HepG2 (cell line): ENCODE measurements at regions not wholly inside any gene's neighbourhood (a gene's known extent, or its start where the extent isn't known, plus 50 kb on each side); places are given as distances from the start of the nearest gene placed in this dataset.

Experiments
- ATAC-seq: fragments of 200-7000 bp; cut with Tn5 transposase; 3 replicates; pipeline ENCODE4 v1.9.1; 2020; ENCODE audit warnings: mild to moderate bottlenecking, moderate library complexity
- BruUV-seq: library from RNA; stranded (reverse); fragments of 400-500 nt; replicated peaks from 2 replicates; lab custom pipeline; 2021; lab: Mats Ljungman, UMichigan
- CTCF ChIA-PET: fragments of 300-600 bp; formaldehyde crosslinking; extraction: SDS; loops from one replicate; lab custom pipeline; 2021; ENCODE audit warnings: low total read pairs, inconsistent platforms, low intra/inter-chr PET ratio; lab: Yijun Ruan, JAX
- POLR2A ChIA-PET: fragments of 350-600 bp; sonication (Branson Sonifier 250); formaldehyde crosslinking; loops from one replicate; lab custom pipeline; 2020; ENCODE audit warnings: antibody characterized with exemption, inconsistent platforms; lab: Yijun Ruan, JAX
- DNase-seq: peaks from one replicate; pipeline ENCODE4 v3.0.0-alpha.2; 2015; ENCODE audit warnings: low spot score
- FAIRE-seq: peaks from 3 replicates; lab custom pipeline; 2011; peaks lifted over from hg19 to GRCh38; lab: Jason Lieb, UNC
- H2AFZ ChIP-seq: one replicate; pipeline ENCODE4 v1.6.1; 2011; ENCODE audit warnings: low read length, inconsistent platforms
- H3K27ac ChIP-seq: fragments of 300-600 bp; 3 replicates; pipeline ENCODE4 v1.8.0; 2011; ENCODE audit warnings: mixed run types, mild to moderate bottlenecking, mixed read lengths, low read length, inconsistent platforms; ENCODE audit not compliant: insufficient read depth; ENCODE audit errors: extremely low read length
- H3K27me3 ChIP-seq, 2 experiments: fragments of 200-600 bp in 1 of 2; 2 replicates in 1 of 2; 3 replicates in 1 of 2; pipeline versions ENCODE4 v1.6.0 to v1.8.0; 2011; ENCODE audit warnings: low read length in 2 of 2, mild to moderate bottlenecking in 2 of 2, moderate library complexity in 2 of 2, inconsistent platforms in 1 of 2; ENCODE audit not compliant: insufficient read depth in 2 of 2, control insufficient read depth in 1 of 2
- H3K36me3 ChIP-seq, 2 experiments: fragments of 200-600 bp in 1 of 2; replicated peaks in 1 of 2; 2 replicates in 1 of 2; 3 replicates in 1 of 2; pipeline versions ENCODE4 v1.5.1 to v1.8.0; 2011; ENCODE audit warnings: low read length in 2 of 2, inconsistent platforms in 1 of 2; ENCODE audit not compliant: insufficient read depth in 2 of 2, control insufficient read depth in 1 of 2
- H3K4me1 ChIP-seq: 2 replicates; pipeline ENCODE4 v1.5.1; 2012; ENCODE audit warnings: low read length, inconsistent platforms; ENCODE audit not compliant: insufficient read depth
- H3K4me2 ChIP-seq: 2 replicates; pipeline ENCODE4 v1.6.0; 2011; ENCODE audit warnings: low read depth, low read length, inconsistent platforms
- H3K4me3 ChIP-seq, 3 experiments: fragments of 200-600 bp in 1 of 3; sonication (generic), shearing (Covaris generic) in 1 of 3; replicated peaks in 1 of 3; 2 replicates each; pipeline ENCODE4 v1.5.1; 2011 to 2016; ENCODE audit warnings: low read length in 3 of 3, inconsistent platforms in 2 of 3, low read depth in 2 of 3, mild to moderate bottlenecking in 2 of 3, control low read depth in 1 of 3, mixed read lengths in 1 of 3; ENCODE audit not compliant: insufficient read depth in 1 of 3
- H3K79me2 ChIP-seq: one replicate; pipeline ENCODE4 v1.6.1; 2011; ENCODE audit warnings: low read length, inconsistent platforms; ENCODE audit not compliant: insufficient read depth
- H3K9ac ChIP-seq: 2 replicates; pipeline ENCODE4 v1.6.0; 2011; ENCODE audit warnings: mild to moderate bottlenecking, low read depth, low read length, inconsistent platforms; ENCODE audit not compliant: insufficient read depth
- H3K9me3 ChIP-seq: 2 replicates; pipeline ENCODE4 v1.5.1; 2012; ENCODE audit warnings: mild to moderate bottlenecking, low read length
- H4K20me1 ChIP-seq: 2 replicates; pipeline ENCODE4 v1.6.0; 2011; ENCODE audit warnings: inconsistent platforms, mild to moderate bottlenecking, low read length, moderate library complexity; ENCODE audit not compliant: insufficient read depth
- CCDC6 ChIP-seq: sonication (generic); formaldehyde crosslinking; IDR thresholded peaks from 2 replicates; pipeline ENCODE4 v1.8.1; 2022; ENCODE audit warnings: mild to moderate bottlenecking, missing genetic modification reagents, moderate library complexity
- EHMT2 ChIP-seq: fragments of 200-600 bp; sonication (generic); IDR thresholded peaks from 2 replicates; pipeline ENCODE4 v1.7.0; 2017; ENCODE audit warnings: antibody characterized with exemption, low read depth, low read length, borderline replicate concordance
- ELF1 ChIP-seq: sonication (generic); formaldehyde crosslinking; IDR thresholded peaks from 2 replicates; pipeline ENCODE4 v1.4.0; 2020; ENCODE audit warnings: missing genetic modification reagents
- KDM5A ChIP-seq: fragments of 200-600 bp; sonication (generic); IDR thresholded peaks from 2 replicates; pipeline ENCODE4 v1.7.0; 2018; ENCODE audit warnings: antibody characterized with exemption, mild to moderate bottlenecking, low read length, borderline replicate concordance
- KLF15 ChIP-seq: sonication (generic); formaldehyde crosslinking; IDR thresholded peaks from 2 replicates; pipeline ENCODE4 v1.8.1; 2023; ENCODE audit warnings: borderline replicate concordance, mild to moderate bottlenecking, inconsistent platforms, missing genetic modification reagents, mixed read lengths
- MTA1 ChIP-seq: sonication (generic); formaldehyde crosslinking; IDR thresholded peaks from 2 replicates; pipeline ENCODE4 v1.4.0; 2020; ENCODE audit warnings: missing genetic modification reagents, mild to moderate bottlenecking, borderline replicate concordance
- MTF1 ChIP-seq: sonication (generic); formaldehyde crosslinking; IDR thresholded peaks from 2 replicates; pipeline ENCODE4 v1.5.0; 2020; ENCODE audit warnings: missing genetic modification reagents
- PHB2 ChIP-seq: fragments of 450-650 bp; IDR thresholded peaks from 2 replicates; pipeline ENCODE4 v1.6.1; 2018; ENCODE audit not compliant: partially characterized antibody
- POLR2AphosphoS5 ChIP-seq: IDR thresholded peaks from 2 replicates; pipeline ENCODE4 v1.6.1; 2012; ENCODE audit warnings: low read depth, low read length
- RERE ChIP-seq: IDR thresholded peaks from 2 replicates; pipeline ENCODE4 v1.6.1; 2016; ENCODE audit warnings: low read depth, missing genetic modification reagents, missing compliant biosample characterization
- RXRA ChIP-seq: sonication (generic); formaldehyde crosslinking; IDR thresholded peaks from 2 replicates; pipeline ENCODE4 v1.5.1; 2020; ENCODE audit warnings: missing genetic modification reagents
- SMC3 ChIP-seq: IDR thresholded peaks from 2 replicates; pipeline ENCODE4 v1.6.1; 2011; ENCODE audit warnings: low read length, improper control_type of control experiment
- ZBTB8A ChIP-seq: sonication (generic); formaldehyde crosslinking; IDR thresholded peaks from 2 replicates; pipeline ENCODE4 v1.4.0; 2020; ENCODE audit warnings: mild to moderate bottlenecking, low read depth, missing genetic modification reagents, borderline replicate concordance
- ZNF101 ChIP-seq: sonication (generic); formaldehyde crosslinking; IDR thresholded peaks from 2 replicates; pipeline ENCODE4 v1.4.0; 2020; ENCODE audit warnings: mild to moderate bottlenecking, low read depth, missing genetic modification reagents, borderline replicate concordance
- ZNF589 ChIP-seq: sonication (generic); formaldehyde crosslinking; conservative IDR thresholded peaks from 2 replicates; pipeline ENCODE4 v1.8.0; 2022; ENCODE audit warnings: mild to moderate bottlenecking, moderate library complexity, missing genetic modification reagents
- WGBS: methylation state at CpG from one replicate; pipeline ENCODE4 v1.1.6; 2017; ENCODE audit warnings: low lambda C conversion rate; 5-methylcytosine and 5-hydroxymethylcytosine counted together
- in situ Hi-C: cut with HindIII; loops from 2 replicates; pipeline ENCODE4 v1.10.0; 2017; ENCODE audit warnings: low pct_unique_long_range_greater_than_20kb; ENCODE audit not compliant: extremely low pct_ligation_motif_present
- intact Hi-C: fragments of 100-400 bp; cut with micrococcal nuclease; formaldehyde crosslinking; loops from one replicate; pipeline ENCODE4 v1.10.0; 2022; ENCODE audit not compliant: unreplicated experiment
- TF ChIP-seq, protein P1 (sequence below): sonication (generic); formaldehyde crosslinking; IDR thresholded peaks from 2 replicates; pipeline ENCODE4 v1.9.0; 2021; ENCODE audit warnings: missing genetic modification reagents, borderline replicate concordance

GRCh38 chrX:25726539-25726938, 411.6 kb upstream of the MAGEB18 start (continued):
- TF ChIP-seq, protein P1, sequence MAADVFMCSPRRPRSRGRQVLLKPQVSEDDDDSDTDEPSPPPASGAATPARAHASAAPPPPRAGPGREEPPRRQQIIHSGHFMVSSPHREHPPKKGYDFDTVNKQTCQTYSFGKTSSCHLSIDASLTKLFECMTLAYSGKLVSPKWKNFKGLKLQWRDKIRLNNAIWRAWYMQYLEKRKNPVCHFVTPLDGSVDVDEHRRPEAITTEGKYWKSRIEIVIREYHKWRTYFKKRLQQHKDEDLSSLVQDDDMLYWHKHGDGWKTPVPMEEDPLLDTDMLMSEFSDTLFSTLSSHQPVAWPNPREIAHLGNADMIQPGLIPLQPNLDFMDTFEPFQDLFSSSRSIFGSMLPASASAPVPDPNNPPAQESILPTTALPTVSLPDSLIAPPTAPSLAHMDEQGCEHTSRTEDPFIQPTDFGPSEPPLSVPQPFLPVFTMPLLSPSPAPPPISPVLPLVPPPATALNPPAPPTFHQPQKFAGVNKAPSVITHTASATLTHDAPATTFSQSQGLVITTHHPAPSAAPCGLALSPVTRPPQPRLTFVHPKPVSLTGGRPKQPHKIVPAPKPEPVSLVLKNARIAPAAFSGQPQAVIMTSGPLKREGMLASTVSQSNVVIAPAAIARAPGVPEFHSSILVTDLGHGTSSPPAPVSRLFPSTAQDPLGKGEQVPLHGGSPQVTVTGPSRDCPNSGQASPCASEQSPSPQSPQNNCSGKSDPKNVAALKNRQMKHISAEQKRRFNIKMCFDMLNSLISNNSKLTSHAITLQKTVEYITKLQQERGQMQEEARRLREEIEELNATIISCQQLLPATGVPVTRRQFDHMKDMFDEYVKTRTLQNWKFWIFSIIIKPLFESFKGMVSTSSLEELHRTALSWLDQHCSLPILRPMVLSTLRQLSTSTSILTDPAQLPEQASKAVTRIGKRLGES (CRISPR knock-in tag) = no peak
- no peak for TF ChIP-seq ZBTB8A (CRISPR knock-in tag)
- no peak for TF ChIP-seq KLF15
- no peak for TF ChIP-seq ZNF589 (CRISPR knock-in tag)
- no peak for TF ChIP-seq MTF1 (CRISPR knock-in tag)
- no peak for TF ChIP-seq PHB2
- TF ChIP-seq RXRA = no peak

GRCh38 chrX:25733148-25733547, 405.0 kb upstream of the MAGEB18 start:
- H3K27ac ChIP-seq = no peak overlapping the region
- POLR2A ChIA-PET = no interaction called here
- CTCF ChIA-PET = no interaction called here
- in situ Hi-C loops = no loop called here
- H3K4me1 ChIP-seq = no peaks in the 10 kb centered on the region
- ATAC-seq = no peak
- no peak overlapping the region for H3K4me3 ChIP-seq
- H3K27me3 ChIP-seq = no peaks in the 10 kb centered on the region
- H3K4me2 ChIP-seq = no peak overlapping the region
- 0% methylated on average over 3 of the region's 3 CpGs for whole genome bisulfite sequencing
- no peak overlapping the region for H2AFZ ChIP-seq
- no peak overlapping the region for H3K9ac ChIP-seq
- DNase-seq = no peak
- BruUV-seq = no TSS peak
- H3K36me3 ChIP-seq = no peaks in the 10 kb centered on the region
- intact Hi-C loops = no loop called here
- no peaks in the 10 kb centered on the region for H3K9me3 ChIP-seq
- FAIRE-seq = no peak
- no peaks in the 10 kb centered on the region for H3K79me2 ChIP-seq
- no peaks in the 10 kb centered on the region for H4K20me1 ChIP-seq
- TF ChIP-seq CCDC6 (CRISPR knock-in tag) (no peak), MTA1 (no peak), SMC3 (no peak), EHMT2 (no peak), POLR2AphosphoS5 (no peak), ZNF101 (CRISPR knock-in tag) (no peak), ELF1 (CRISPR knock-in tag) (no peak), RERE (CRISPR knock-in tag) (no peak), KDM5A (no peak)
